A549 (cell line): ENCODE measurements at regions not wholly inside any gene's neighbourhood (a gene's known extent, or its start where the extent isn't known, plus 50 kb on each side); places are given as distances from the start of the nearest gene placed in this dataset.

Source experiments
- BCL3 ChIP-seq: fragments of >200 bp; sonication (Bioruptor Twin); formaldehyde crosslinking; IDR thresholded peaks from 3 replicates; pipeline ENCODE4 v1.6.1; 2016
- EP300 ChIP-seq, 2 experiments: fragments of >200 bp; sonication (Bioruptor Twin); formaldehyde crosslinking; IDR thresholded peaks; 2 replicates in 1 of 2; 3 replicates in 1 of 2; pipeline ENCODE4 v1.6.1; 2016 to 2017
- POLR2A ChIP-seq: IDR thresholded peaks from 2 replicates; pipeline ENCODE4 v1.6.1; 2012; ENCODE audit warnings: mild to moderate bottlenecking, low read length
- TF ChIP-seq, protein P1 (sequence below): fragments of >200 bp; sonication (Bioruptor Twin); formaldehyde crosslinking; IDR thresholded peaks from 3 replicates; pipeline ENCODE4 v1.5.1; 2016
- TF ChIP-seq, protein P2 (sequence below): fragments of 200-600 bp; sonication (generic); IDR thresholded peaks from 2 replicates; pipeline ENCODE4 v1.6.1; 2016; ENCODE audit warnings: antibody characterized with exemption, mild to moderate bottlenecking, moderate library complexity

DNA sequence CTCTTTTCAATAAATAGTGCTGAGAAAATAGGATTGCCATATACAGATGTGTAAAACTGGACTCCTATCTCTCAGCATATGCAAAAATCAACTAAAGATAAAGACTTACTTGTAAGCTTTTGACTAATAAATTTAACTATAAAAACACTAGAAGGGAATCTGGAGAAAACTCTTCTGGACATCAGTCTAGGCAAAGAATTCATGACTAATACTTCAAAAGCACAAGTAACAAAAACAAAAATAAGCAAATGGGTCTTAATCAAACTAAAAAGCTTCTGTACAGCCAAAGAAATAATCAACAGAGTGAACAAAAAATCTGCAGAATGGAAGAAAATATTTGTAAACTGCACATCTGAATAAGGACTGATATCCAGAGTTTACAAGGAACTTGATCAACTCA is 1122.2 kb downstream of the TBL1XR1 start:
- TF ChIP-seq, protein P1, sequence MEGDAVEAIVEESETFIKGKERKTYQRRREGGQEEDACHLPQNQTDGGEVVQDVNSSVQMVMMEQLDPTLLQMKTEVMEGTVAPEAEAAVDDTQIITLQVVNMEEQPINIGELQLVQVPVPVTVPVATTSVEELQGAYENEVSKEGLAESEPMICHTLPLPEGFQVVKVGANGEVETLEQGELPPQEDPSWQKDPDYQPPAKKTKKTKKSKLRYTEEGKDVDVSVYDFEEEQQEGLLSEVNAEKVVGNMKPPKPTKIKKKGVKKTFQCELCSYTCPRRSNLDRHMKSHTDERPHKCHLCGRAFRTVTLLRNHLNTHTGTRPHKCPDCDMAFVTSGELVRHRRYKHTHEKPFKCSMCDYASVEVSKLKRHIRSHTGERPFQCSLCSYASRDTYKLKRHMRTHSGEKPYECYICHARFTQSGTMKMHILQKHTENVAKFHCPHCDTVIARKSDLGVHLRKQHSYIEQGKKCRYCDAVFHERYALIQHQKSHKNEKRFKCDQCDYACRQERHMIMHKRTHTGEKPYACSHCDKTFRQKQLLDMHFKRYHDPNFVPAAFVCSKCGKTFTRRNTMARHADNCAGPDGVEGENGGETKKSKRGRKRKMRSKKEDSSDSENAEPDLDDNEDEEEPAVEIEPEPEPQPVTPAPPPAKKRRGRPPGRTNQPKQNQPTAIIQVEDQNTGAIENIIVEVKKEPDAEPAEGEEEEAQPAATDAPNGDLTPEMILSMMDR, result no peak
- TF ChIP-seq POLR2A, result no peak
- TF ChIP-seq EP300 (IDR thresholded peaks at IDR 0.05), result no peak
- TF ChIP-seq, protein P2, sequence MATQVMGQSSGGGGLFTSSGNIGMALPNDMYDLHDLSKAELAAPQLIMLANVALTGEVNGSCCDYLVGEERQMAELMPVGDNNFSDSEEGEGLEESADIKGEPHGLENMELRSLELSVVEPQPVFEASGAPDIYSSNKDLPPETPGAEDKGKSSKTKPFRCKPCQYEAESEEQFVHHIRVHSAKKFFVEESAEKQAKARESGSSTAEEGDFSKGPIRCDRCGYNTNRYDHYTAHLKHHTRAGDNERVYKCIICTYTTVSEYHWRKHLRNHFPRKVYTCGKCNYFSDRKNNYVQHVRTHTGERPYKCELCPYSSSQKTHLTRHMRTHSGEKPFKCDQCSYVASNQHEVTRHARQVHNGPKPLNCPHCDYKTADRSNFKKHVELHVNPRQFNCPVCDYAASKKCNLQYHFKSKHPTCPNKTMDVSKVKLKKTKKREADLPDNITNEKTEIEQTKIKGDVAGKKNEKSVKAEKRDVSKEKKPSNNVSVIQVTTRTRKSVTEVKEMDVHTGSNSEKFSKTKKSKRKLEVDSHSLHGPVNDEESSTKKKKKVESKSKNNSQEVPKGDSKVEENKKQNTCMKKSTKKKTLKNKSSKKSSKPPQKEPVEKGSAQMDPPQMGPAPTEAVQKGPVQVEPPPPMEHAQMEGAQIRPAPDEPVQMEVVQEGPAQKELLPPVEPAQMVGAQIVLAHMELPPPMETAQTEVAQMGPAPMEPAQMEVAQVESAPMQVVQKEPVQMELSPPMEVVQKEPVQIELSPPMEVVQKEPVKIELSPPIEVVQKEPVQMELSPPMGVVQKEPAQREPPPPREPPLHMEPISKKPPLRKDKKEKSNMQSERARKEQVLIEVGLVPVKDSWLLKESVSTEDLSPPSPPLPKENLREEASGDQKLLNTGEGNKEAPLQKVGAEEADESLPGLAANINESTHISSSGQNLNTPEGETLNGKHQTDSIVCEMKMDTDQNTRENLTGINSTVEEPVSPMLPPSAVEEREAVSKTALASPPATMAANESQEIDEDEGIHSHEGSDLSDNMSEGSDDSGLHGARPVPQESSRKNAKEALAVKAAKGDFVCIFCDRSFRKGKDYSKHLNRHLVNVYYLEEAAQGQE, result no peak
- TF ChIP-seq BCL3, result no peak
